ENCODE measurements at regions not wholly inside any gene's neighbourhood (a gene's known extent, or its start where the extent isn't known, plus 50 kb on each side); places are given as distances from the start of the nearest gene placed in this dataset.

DNA sequence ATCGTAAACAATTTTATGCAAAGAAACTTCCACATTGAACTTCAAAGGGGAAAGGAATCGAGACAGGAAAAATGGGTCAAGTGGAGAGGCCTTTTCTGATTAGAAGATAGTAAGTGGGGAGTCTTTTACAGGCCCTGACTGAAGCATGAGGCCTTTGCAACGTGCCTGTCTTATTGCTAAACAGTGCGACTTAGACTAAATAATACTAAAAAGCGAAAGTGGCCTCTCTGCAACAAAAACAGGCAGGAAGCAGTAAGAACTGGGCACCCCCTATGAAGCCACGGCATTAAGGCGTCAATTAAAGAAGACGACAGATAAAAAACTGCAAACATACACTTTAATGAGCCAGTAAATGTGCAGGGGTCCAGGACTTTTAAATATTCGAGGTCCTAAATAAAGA lies 283.4 kb upstream of the GRIP1 start:
- Histone ChIP-seq H3K23me2 (ENCODE audit: insufficient read length, low read depth, low read length, poor library complexity, severe bottlenecking) (no peaks in the 10 kb centered on the region), H3K4me1 (ENCODE audit: insufficient read depth, low read length) (no peaks in the 10 kb centered on the region; the same call in 1 of the 2 replicates), H3K79me2 (ENCODE audit: insufficient read depth, low read length) (no peaks in the 10 kb centered on the region), H3K18ac (ENCODE audit: insufficient read length, low read depth, low read length) (no peak overlapping the region), H3K56ac (ENCODE audit: insufficient read length, low read depth, low read length) (no peak overlapping the region), H2BK12ac (ENCODE audit: insufficient read length, low read depth, low read length) (no peak overlapping the region), H4K5ac (ENCODE audit: insufficient read length, low read depth, low read length) (no peak overlapping the region), H3K79me1 (ENCODE audit: insufficient read depth, low read depth, low read length, poor library complexity, severe bottlenecking) (no peaks in the 10 kb centered on the region), H3K23ac (ENCODE audit: insufficient read length, low read depth, low read length) (no peak overlapping the region), H3K14ac (ENCODE audit: insufficient read depth, low read length) (no peak overlapping the region), H2BK120ac (ENCODE audit: low read depth, low read length, poor library complexity, severe bottlenecking) (no peak overlapping the region), H3K4ac (ENCODE audit: low read depth, low read length) (no peak overlapping the region), H4K8ac (replicated peaks; ENCODE audit: insufficient read length, low read depth, low read length) (no peak overlapping the region), H3K9ac (ENCODE audit: extremely low read depth, insufficient read length, low read length) (no peak overlapping the region), H2BK15ac (ENCODE audit: low read depth, low read length) (no peak overlapping the region), H2BK5ac (ENCODE audit: insufficient read length, low read length) (no peak overlapping the region), H3K9me3 (ENCODE audit: control insufficient read depth, low read depth, low read length) (no peaks in the 10 kb centered on the region), H3K27ac (ENCODE audit: insufficient read length, low read depth, low read length) (no peak overlapping the region), H2AK5ac (ENCODE audit: insufficient read length, low read length) (no peak overlapping the region), H2AFZ (ENCODE audit: low read length) (no peak overlapping the region), H2BK20ac (ENCODE audit: low read depth, low read length, poor library complexity, severe bottlenecking) (no peak overlapping the region), H4K20me1 (ENCODE audit: control insufficient read depth, insufficient read depth, insufficient read length) (no peaks in the 10 kb centered on the region), H3T11ph (ENCODE audit: low read length) (no peak overlapping the region), H4K91ac (ENCODE audit: insufficient read length, low read depth, low read length) (no peak overlapping the region), H3K27me3 (ENCODE audit: insufficient read depth, low read length) (no peaks in the 10 kb centered on the region), H3K4me2 (ENCODE audit: insufficient read depth, insufficient read length, low read length) (no peak overlapping the region)
- DNase-seq = no peak
- TF ChIP-seq CTCF (conservative IDR thresholded peaks at IDR 0.05) = no peak
- Mint-ChIP-seq H3K9me3 (no peaks in the 10 kb centered on the region), H3K27ac (no peak overlapping the region), H3K36me3 (ENCODE audit: insufficient read depth in 1 of 3, low read depth in 3 of 3) (no peaks in the 10 kb centered on the region), H3K4me1 (peaks cover 7 to 16% of the 10 kb centered on the region in 2 experiments), H3K4me3 (no peak overlapping the region), H3K27me3 (ENCODE audit: low read depth) (no peaks in the 10 kb centered on the region)
- WGBS (ENCODE audit: extremely low coverage, insufficient read length, low lambda C conversion rate) = no CpG with 5 or more reads among the region's 9 CpGs
